HG02588 (cell line): ENCODE measurements at regions not wholly inside any gene's neighbourhood (a gene's known extent, or its start where the extent isn't known, plus 50 kb on each side); places are given as distances from the start of the nearest gene placed in this dataset.

Source experiments
- ATAC-seq: cut with Tn5 transposase; IDR thresholded peaks from one replicate; pipeline ENCODE4 v1.9.1; 2021; ENCODE audit warnings: mild to moderate bottlenecking, moderate library complexity; ENCODE audit not compliant: unreplicated experiment

DNA sequence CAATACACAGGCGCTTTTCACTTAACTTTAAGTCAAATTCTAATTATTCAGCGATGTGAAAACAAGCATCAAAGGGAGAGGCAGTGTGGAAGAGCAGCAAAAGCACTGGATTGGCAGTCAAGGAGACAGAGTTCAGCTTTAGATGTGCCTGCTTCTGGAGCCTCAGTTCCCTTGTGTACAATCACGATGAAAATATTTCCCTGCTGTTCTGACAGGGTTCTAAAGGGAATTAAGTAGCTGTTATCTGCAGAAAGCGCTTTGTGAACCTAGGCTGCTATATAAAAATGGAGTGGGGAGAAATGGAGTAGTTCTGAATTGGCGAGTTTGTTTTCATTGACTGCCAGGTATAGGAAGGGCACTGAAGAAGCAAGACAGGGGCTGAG is 237.8 kb upstream of the SP8 start:
- no peak for ATAC-seq

DNA sequence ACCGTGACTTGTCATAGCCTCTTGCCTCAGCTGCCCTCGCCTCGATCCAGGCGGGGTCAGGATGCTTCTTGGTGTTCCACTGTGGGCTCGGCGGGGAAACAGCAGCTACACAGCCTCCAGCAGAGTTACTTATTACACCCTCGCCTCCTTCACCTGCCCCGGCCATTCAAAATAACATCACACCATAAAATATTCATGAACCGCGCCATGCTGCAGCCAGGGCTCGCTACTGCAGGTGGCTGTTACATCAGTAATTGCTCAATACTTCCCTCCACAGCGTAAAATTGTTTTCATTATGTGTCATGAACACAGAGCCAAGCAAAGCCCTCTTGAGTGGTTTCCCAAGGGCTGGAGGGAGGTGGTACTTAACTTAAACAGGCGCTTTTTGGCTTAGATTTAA is 241.5 kb upstream of the SP8 start:
- no peak for ATAC-seq

GRCh38 chr7:21028599-21028998 is 241.9 kb upstream of the SP8 start:
- ATAC-seq = no peak

GRCh38 chr7:21029006-21029405 is 242.3 kb upstream of the SP8 start:
- no peak for ATAC-seq

- ATAC-seq = no peak
Measured at GRCh38 chr7:21030237-21030871, 243.7 kb upstream of the SP8 start.

DNA sequence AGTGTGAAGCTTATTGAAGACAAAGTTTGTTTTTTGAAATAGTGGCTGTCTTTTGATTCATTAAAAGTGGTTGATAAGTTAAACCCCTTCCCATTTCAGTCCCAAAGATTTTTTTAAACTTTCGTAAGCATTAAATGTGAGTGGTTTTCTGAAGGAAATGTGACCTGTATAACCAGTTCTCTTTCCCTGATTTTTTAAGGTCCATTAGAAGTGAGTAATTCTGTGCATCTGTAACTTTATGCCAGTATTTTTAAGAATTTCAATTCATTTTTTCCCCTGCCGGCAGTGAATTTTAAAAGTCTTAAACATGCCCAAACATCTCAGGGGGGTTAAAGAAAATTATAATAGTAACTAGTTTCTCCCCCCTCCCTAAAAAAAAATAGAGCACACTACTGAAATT is 254.6 kb upstream of the SP8 start:
- ATAC-seq = no peak

DNA sequence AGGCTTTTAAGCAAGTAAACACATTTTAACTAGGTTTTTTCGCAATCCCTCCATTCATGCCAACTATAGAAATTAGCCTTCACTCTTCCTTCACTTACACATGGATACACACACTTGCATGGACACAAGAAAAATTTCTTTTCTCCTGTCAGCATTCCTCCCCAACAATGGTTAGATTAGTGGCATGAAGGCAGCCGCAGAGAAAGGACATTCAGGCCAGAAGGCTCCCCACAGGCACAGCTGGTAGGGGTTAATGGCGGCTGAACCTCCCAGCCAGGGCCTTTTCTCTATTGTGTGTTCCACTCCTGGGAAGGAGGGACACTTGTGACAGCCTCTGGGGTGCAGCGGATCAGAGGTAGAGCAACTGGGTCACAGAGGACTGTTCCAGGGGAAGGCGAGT is 255.0 kb upstream of the SP8 start:
- no peak for ATAC-seq

- ATAC-seq = no peak
Measured at GRCh38 chr7:21044384-21044783, 257.7 kb upstream of the SP8 start.

- ATAC-seq = no peak
Measured at GRCh38 chr7:21044913-21045568, 258.4 kb upstream of the SP8 start.

DNA sequence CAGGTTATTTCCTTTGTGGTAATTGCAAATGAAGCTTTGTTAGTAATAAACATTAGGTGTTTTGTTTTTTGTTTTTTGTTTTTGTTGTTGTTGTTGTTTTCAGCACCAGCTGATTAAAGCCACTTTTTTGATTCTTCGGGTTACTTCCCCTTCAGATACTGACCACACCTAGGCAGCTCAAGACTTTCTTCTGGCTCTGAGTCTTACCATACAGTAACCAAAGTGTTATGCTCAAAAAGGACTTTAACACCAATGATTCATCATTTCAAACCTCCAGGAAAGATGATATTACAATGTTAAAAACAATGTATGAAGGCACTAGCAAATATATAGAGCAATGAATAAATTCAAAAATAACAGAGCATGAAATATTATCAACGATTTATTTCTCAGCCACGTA is 265.2 kb upstream of the SP8 start:
- ATAC-seq = no peak

DNA sequence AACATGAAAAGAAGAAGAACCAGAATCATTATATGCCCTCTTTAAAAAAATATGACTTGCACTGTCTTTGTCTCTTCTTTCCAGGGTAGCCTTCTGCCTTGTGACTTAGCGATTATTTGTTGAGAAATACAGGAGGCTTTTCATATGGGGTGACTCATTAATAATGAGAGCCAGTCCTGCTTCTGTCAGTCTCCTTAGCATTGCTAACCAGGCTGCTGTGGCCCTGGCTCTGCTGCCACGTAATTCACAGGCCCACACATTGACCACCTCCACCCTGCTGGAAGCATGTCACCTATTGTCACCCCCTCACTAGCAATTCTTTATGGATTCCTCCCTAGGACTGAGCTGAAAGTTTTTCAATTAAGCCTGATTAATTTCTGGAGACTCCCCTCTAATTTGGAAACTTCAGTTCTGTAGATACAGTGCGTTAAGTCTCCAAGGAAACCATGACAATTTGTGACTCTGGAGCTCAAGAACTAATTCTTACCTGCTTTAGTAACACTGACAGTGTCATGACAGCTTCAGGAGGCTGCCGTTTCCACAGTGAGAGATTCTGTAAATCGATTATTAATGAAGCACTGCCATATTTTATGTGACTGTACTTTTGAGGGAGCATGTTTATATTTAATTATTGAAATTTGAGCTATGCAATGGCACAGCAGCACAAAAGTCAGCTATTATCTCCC is 267.9 kb upstream of the SP8 start:
- no peak for ATAC-seq

GRCh38 chr7:21059069-21059468 is 272.4 kb upstream of the SP8 start:
- no peak for ATAC-seq

- no peak for ATAC-seq
Measured at GRCh38 chr7:21063106-21063505, 276.4 kb upstream of the SP8 start.

- no peak for ATAC-seq
Measured at GRCh38 chr7:21064698-21065648, 278.3 kb upstream of the SP8 start.

DNA sequence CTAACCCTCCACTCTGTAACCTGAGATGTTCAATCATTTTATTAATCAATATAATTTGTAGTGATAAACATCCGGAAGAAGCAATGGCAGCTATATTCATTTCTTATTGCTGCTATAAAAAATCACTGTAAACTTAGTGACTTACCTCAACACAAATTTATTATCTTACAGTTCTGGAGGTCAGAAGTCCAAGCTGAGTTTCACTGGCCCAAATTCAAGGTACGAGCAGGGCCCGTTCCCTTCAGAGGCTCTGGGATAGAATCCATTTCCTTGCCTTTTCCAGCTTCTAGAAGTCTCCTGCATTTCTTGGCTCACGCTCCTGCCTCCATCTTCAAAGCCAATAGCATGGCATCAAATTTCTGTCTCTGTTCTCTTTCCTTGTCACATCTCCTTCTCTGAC is 279.5 kb upstream of the SP8 start:
- ATAC-seq = no peak

GRCh38 chr7:21067216-21067615 is 280.5 kb upstream of the SP8 start:
- ATAC-seq = no peak

GRCh38 chr7:21070571-21071090 is 283.9 kb upstream of the SP8 start:
- no peak for ATAC-seq

GRCh38 chr7:21071561-21072501 is 285.1 kb upstream of the SP8 start:
- peak; percentile 64 for ATAC-seq

GRCh38 chr7:21076054-21076453 is 289.4 kb upstream of the SP8 start:
- ATAC-seq = no peak

DNA sequence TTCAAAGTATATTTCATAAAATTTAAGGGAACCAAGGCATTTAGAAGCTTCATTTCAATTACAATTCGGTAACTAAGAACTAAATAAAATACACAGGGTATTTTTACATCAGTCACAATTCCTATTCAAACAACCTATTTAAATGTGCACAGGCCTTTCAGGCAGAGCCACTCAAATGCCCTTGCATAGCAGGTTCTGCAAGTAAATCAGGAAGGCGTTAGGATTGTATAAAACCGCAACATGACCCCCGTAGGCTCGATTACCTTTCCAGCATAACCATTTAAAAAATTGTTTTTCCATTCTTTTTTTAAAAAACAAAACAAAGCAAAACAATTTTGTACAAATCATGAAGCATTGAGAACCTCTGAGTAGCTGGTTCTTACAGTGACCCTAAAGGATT is 289.9 kb upstream of the SP8 start:
- ATAC-seq = no peak
